Memory B cell (primary cell): ENCODE measurements at regions not wholly inside any gene's neighbourhood (a gene's known extent, or its start where the extent isn't known, plus 50 kb on each side); places are given as distances from the start of the nearest gene placed in this dataset.

Experiments used
- ATAC-seq: fragments of 150-1000 bp; cut with Tn5 transposase; 2 replicates; pipeline ENCODE4 v1.10.0; 2021; ENCODE audit warnings: low read depth, mild to moderate bottlenecking, moderate library complexity
- DNase-seq, 2 donors: peaks; one replicate each; pipeline ENCODE4 v3.0.0; 2022; ENCODE audit warnings: low spot score in 2 of 2
- H3K27ac Mint-ChIP-seq: one replicate; pipeline ENCODE4 v1.8.0; 2022; ENCODE audit warnings: mild to moderate bottlenecking, moderate library complexity, mixed read lengths
- H3K27me3 Mint-ChIP-seq: one replicate; pipeline ENCODE4 v1.8.0; 2022; ENCODE audit warnings: mixed read lengths
- H3K36me3 Mint-ChIP-seq: one replicate; pipeline ENCODE4 v1.8.0; 2022; ENCODE audit warnings: mild to moderate bottlenecking, mixed read lengths
- H3K4me1 Mint-ChIP-seq: one replicate; pipeline ENCODE4 v1.8.0; 2022; ENCODE audit warnings: mixed read lengths
- H3K4me3 Mint-ChIP-seq: one replicate; pipeline ENCODE4 v1.8.0; 2022; ENCODE audit warnings: mild to moderate bottlenecking, moderate library complexity, mixed read lengths
- H3K9me3 Mint-ChIP-seq: one replicate; pipeline ENCODE4 v1.8.0; 2022; ENCODE audit warnings: mixed read lengths

- no peak overlapping the region for H3K27ac Mint-ChIP-seq
- no peak overlapping the region for H3K4me3 Mint-ChIP-seq
- H3K36me3 Mint-ChIP-seq, result peaks cover 5% of the 10 kb centered on the region
- no peaks in the 10 kb centered on the region for H3K27me3 Mint-ChIP-seq
- ATAC-seq, result no peak
- H3K9me3 Mint-ChIP-seq, result peaks cover 6% of the 10 kb centered on the region
- peaks cover 2% of the 10 kb centered on the region for H3K4me1 Mint-ChIP-seq
- DNase-seq, result no peak
These were observed 200.0 kb upstream of the ARHGAP24 start for GRCh38 chr4:85274955-85275354.

DNA sequence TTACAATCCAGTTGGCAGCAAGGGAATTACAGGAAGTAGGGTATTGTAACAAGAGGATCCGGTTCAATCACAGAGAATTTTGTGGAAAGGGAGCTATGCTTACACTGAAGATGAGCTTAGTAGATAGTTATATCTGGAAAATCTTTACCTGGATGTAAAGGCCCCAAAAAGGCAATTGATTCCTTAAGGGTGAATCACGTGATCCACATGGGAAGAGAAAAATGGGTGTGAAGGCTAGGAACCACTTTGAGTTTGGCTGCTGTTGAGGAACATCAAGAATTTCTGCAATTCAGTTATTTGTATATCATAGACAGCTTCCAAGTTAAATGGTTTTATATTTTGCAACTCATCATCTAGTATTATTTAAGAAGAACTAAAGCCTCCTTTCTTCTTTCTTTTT is 194.0 kb upstream of the ARHGAP24 start:
- Mint-ChIP-seq H3K9me3 (peaks cover 1% of the 10 kb centered on the region), H3K27ac (no peak overlapping the region), H3K4me3 (no peak overlapping the region), H3K27me3 (no peaks in the 10 kb centered on the region), H3K36me3 (no peaks in the 10 kb centered on the region), H3K4me1 (no peaks in the 10 kb centered on the region)
- no peak for DNase-seq
- ATAC-seq, result no peak

- Mint-ChIP-seq H3K27me3 (no peaks in the 10 kb centered on the region), H3K36me3 (peaks cover 4% of the 10 kb centered on the region), H3K4me3 (no peak overlapping the region), H3K4me1 (no peaks in the 10 kb centered on the region), H3K27ac (no peak overlapping the region), H3K9me3 (peaks cover 10% of the 10 kb centered on the region)
- DNase-seq (no peak), ATAC-seq (no peak)
These were observed 183.7 kb upstream of the ARHGAP24 start for GRCh38 chr4:85291226-85291625.

DNA sequence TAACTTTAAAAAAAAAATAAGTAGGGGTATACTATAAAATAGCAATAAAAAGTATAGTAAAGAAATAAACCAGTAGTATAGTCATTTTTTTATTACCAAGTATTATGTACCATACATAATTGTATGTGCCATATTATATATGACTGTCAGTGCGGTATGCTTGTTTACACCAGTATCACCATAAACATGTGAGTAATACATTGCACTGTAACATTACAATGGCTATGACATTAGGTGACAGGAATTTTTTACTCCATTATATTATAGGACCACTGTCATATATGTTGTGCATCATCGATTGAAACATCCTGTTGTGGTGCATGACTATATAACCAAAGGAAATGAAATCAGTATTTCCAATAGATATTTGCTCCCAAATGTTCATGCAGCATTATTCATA is 176.9 kb upstream of the ARHGAP24 start:
- H3K4me1 Mint-ChIP-seq, result no peaks in the 10 kb centered on the region
- H3K36me3 Mint-ChIP-seq, result peaks cover 2% of the 10 kb centered on the region

GRCh38 chr4:85302193-85302736 is 172.7 kb upstream of the ARHGAP24 start:
- H3K27me3 Mint-ChIP-seq, result no peaks in the 10 kb centered on the region
- H3K4me3 Mint-ChIP-seq, result no peak overlapping the region
- ATAC-seq (no peak), DNase-seq (no peak)
- no peaks in the 10 kb centered on the region for H3K4me1 Mint-ChIP-seq
- H3K9me3 Mint-ChIP-seq, result no peaks in the 10 kb centered on the region
- H3K36me3 Mint-ChIP-seq, result no peaks in the 10 kb centered on the region
- H3K27ac Mint-ChIP-seq, result no peak overlapping the region

More for the DNA sequence above, 176.9 kb upstream of the ARHGAP24 start:
- no peak overlapping the region for H3K27ac Mint-ChIP-seq
- no peak overlapping the region for H3K4me3 Mint-ChIP-seq
- peaks cover 2% of the 10 kb centered on the region for H3K9me3 Mint-ChIP-seq
- ATAC-seq (no peak), DNase-seq (no peak)
- H3K27me3 Mint-ChIP-seq, result no peaks in the 10 kb centered on the region

DNA sequence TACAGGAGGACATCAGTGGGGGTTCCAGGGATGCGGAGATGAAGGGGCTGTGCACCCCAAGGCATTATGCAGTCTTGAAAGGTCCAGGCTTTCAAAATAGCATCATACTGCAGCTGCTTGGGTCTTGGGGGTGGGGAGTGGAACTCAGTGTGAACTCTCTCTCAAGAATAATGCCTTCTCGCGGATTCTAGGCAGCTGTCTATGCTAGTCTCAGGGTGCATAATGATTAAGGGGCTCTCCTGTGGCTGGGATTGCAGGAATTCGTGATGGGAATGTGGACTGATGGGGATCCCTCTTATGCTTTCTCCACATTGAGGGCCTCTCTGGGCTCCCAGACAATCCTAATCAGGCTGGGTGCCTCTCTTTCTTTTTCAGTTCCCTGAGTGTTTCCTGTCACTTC is 172.2 kb upstream of the ARHGAP24 start:
- DNase-seq (no peak), ATAC-seq (no peak)
- Mint-ChIP-seq H3K27ac (no peak overlapping the region), H3K4me3 (no peak overlapping the region), H3K27me3 (no peaks in the 10 kb centered on the region), H3K4me1 (no peaks in the 10 kb centered on the region), H3K9me3 (no peaks in the 10 kb centered on the region), H3K36me3 (no peaks in the 10 kb centered on the region)

DNA sequence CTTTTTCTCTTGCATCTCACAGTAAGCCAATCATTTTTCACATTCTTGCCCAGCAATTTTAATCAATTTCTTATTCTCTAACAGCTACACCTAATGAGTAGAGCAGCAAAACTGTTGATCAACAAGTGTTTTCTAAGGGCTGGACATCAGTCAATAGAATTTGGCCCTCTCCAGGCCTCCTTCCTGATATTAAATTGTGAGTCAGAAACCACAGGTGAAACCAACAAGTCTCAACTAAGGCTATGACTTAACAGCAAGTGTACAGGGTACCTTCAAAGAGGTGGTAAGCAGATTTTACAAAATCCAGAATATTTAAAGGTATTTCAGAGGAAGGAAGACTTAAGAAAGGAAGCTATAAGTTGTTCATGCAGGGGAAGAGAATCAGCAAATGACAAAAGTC is 156.5 kb upstream of the ARHGAP24 start:
- no peak for ATAC-seq
- H3K27ac Mint-ChIP-seq, result no peak overlapping the region
- H3K9me3 Mint-ChIP-seq, result peaks cover 6% of the 10 kb centered on the region
- H3K4me1 Mint-ChIP-seq, result no peaks in the 10 kb centered on the region
- no peak for DNase-seq
- H3K36me3 Mint-ChIP-seq, result peaks cover 4% of the 10 kb centered on the region
- H3K4me3 Mint-ChIP-seq, result no peak overlapping the region
- peaks cover 1% of the 10 kb centered on the region for H3K27me3 Mint-ChIP-seq

- no peak overlapping the region for H3K27ac Mint-ChIP-seq
- peaks cover 5% of the 10 kb centered on the region for H3K36me3 Mint-ChIP-seq
- no peak overlapping the region for H3K4me3 Mint-ChIP-seq
- H3K27me3 Mint-ChIP-seq, result no peaks in the 10 kb centered on the region
- ATAC-seq (no peak), DNase-seq (no peak)
- H3K4me1 Mint-ChIP-seq, result peaks cover 6% of the 10 kb centered on the region
- H3K9me3 Mint-ChIP-seq, result peaks cover 5% of the 10 kb centered on the region
These were observed 116.1 kb upstream of the ARHGAP24 start for GRCh38 chr4:85358831-85359230.

GRCh38 chr4:85362550-85362949 is 112.4 kb upstream of the ARHGAP24 start:
- Mint-ChIP-seq H3K4me3 (no peak overlapping the region), H3K4me1 (peaks cover 6% of the 10 kb centered on the region)

GRCh38 chr4:85367815-85368214 is 107.1 kb upstream of the ARHGAP24 start:
- Mint-ChIP-seq H3K4me1 (peaks cover 18% of the 10 kb centered on the region), H3K9me3 (no peaks in the 10 kb centered on the region), H3K27me3 (no peaks in the 10 kb centered on the region), H3K4me3 (no peak overlapping the region), H3K36me3 (no peaks in the 10 kb centered on the region), H3K27ac (peak overlapping the region; percentile 84)
- DNase-seq (no peak), ATAC-seq (no peak)

More at GRCh38 chr4:85362550-85362949, 112.4 kb upstream of the ARHGAP24 start:
- Mint-ChIP-seq H3K36me3 (peaks cover 5% of the 10 kb centered on the region), H3K9me3 (peaks cover 5% of the 10 kb centered on the region), H3K27me3 (no peaks in the 10 kb centered on the region), H3K27ac (no peak overlapping the region)
- peak; percentile 26 for ATAC-seq
- DNase-seq, result no peak

DNA sequence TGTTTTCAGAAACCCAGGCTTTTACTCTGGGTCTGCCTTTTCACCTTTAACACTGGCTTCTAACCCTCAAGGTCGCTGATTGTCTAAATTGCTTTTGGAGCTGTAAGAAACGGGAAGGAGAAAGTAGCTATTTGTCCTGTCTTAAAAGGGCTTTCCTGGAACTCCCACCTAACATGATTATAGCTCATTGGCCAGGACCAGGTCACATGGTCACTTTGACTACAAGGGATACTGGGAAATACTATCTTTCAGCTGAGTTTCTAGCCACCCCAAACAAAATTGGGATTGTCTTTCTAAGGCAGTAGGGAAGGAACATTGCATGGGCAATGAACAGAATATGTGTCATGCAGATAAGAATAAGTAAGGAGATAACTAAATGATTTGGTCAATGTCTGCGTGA is 106.7 kb upstream of the ARHGAP24 start:
- H3K27ac Mint-ChIP-seq, result peak overlapping the region; percentile 84
- H3K36me3 Mint-ChIP-seq, result no peaks in the 10 kb centered on the region
- no peaks in the 10 kb centered on the region for H3K9me3 Mint-ChIP-seq
- no peak overlapping the region for H3K4me3 Mint-ChIP-seq
- DNase-seq (no peak), ATAC-seq (no peak)
- H3K4me1 Mint-ChIP-seq, result peaks cover 18% of the 10 kb centered on the region
- H3K27me3 Mint-ChIP-seq, result no peaks in the 10 kb centered on the region

- DNase-seq (peak in 1 of 2 donors; percentile 25), ATAC-seq (peak; percentile 82)
- H3K4me1 Mint-ChIP-seq, result peaks cover 18% of the 10 kb centered on the region
- no peaks in the 10 kb centered on the region for H3K27me3 Mint-ChIP-seq
- no peak overlapping the region for H3K4me3 Mint-ChIP-seq
- H3K9me3 Mint-ChIP-seq, result no peaks in the 10 kb centered on the region
- H3K36me3 Mint-ChIP-seq, result no peaks in the 10 kb centered on the region
- peak overlapping the region; percentile 84 for H3K27ac Mint-ChIP-seq
These were observed 106.0 kb upstream of the ARHGAP24 start for GRCh38 chr4:85368932-85369331.

GRCh38 chr4:85369703-85370380 is 105.1 kb upstream of the ARHGAP24 start:
- Mint-ChIP-seq H3K27me3 (peaks cover 2% of the 10 kb centered on the region), H3K27ac (peak overlapping the region; percentile 84), H3K9me3 (no peaks in the 10 kb centered on the region), H3K4me1 (peaks cover 18% of the 10 kb centered on the region), H3K36me3 (no peaks in the 10 kb centered on the region), H3K4me3 (no peak overlapping the region)
- DNase-seq (no peak), ATAC-seq (no peak)

DNA sequence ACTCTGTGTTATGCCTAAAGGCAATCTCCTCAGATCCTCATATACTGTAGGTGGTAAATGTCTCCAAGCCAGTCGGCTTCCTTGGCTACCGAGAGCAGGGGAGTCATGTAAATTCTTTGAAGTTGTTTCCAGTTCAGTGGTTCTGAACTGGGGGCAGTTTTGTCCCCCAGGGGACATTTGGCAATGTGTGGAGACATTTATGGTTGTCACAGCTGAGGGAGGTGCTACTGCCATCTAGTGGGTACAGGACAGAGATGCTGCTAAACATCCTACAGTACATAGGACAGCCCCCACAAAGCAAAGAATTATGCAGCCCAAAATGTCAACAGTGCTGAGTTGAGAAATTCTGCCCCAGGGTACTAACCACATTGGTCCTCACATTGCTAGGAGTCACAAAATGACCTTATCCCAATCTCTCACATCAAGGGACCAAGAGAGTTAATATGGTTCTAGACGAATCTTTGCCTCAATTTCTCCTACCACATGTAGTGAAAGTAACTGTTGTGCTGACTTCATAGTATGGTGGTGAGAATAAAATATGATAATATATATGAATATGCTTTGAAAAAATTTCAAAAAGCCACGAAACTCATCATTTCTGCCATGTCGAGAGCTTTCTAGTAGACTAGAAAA is 104.4 kb upstream of the ARHGAP24 start:
- DNase-seq, result peak; percentile 50 to 51
- Mint-ChIP-seq H3K27ac (peak overlapping the region; percentile 84), H3K4me1 (peaks cover 18% of the 10 kb centered on the region), H3K36me3 (no peaks in the 10 kb centered on the region), H3K9me3 (no peaks in the 10 kb centered on the region), H3K27me3 (peaks cover 2% of the 10 kb centered on the region), H3K4me3 (no peak overlapping the region)
- peak; percentile 79 for ATAC-seq
